ENCODE measurements at regions not wholly inside any gene's neighbourhood (a gene's known extent, or its start where the extent isn't known, plus 50 kb on each side); places are given as distances from the start of the nearest gene placed in this dataset.

DNA sequence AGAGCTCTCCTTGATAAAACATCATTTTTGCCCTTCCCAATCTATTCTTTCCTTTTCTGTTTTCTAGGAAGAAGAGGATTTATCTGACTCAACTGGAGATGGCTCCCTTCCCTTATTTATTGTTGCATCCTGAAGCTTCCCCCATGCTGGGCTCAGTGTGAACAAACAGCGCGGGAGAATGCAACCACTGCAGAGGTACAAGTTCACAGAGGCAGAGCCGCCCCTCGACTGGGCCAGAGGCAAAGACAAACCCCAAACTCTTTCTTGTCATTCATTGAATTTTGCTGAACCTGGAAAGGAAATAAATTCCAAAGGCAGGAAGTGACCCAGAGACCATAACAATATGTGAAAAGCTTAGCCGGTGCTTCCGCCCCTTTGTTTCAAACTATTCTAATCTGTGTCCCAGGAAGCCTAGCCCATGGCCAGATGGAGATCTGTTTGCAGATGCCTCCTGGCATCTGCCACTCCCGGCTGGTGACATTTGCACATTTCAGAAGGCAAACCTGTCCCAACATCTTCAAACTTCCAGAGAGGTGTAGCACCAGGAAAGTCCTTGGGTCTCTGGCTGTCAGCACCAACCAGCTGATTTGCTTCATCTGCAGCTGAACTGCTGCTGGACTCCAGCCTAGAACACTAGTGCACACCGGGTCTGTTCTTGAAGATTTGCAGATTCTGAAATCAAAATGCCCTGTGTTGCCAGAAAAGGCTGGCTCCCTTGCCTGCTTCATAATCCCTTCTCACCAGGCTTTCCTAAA, 79.4 kb upstream of the MAP4K3 start:
- Histone ChIP-seq H3K23me2 (ENCODE audit: low read depth, low read length) (no peaks in the 10 kb centered on the region), H2AFZ (ENCODE audit: low read length) (no peak overlapping the region), H3K79me1 (ENCODE audit: low read depth, low read length) (no peaks in the 10 kb centered on the region), H4K8ac (ENCODE audit: extremely low read depth, insufficient read depth, low read length) (no peak overlapping the region), H4K91ac (replicated peaks; ENCODE audit: insufficient read length, low read length) (peak overlapping the region; percentile 62), H4K20me1 (replicated peaks in 1 of 2; ENCODE audit: control insufficient read depth in 1 of 2, insufficient read depth in 2 of 2, low read length in 2 of 2) (no peaks in the 10 kb centered on the region), H3K4me1 (replicated peaks in 1 of 4; ENCODE audit: control insufficient read depth in 3 of 4, insufficient read depth in 4 of 4, low read length in 3 of 4) (peaks cover 5 to 29% (median 15%) of the 10 kb centered on the region in 4 experiments), H2AK5ac (ENCODE audit: low read depth, low read length) (0 out of 2 replicates have a peak overlapping the region, but pooled peaks have one; percentile 8), H3K27me3 (replicated peaks in 1 of 4; ENCODE audit: control insufficient read depth in 3 of 4, extremely low read depth in 1 of 4, insufficient read depth in 3 of 4, low read length in 3 of 4) (no peaks in the 10 kb centered on the region), H3K36me3 (ENCODE audit: control insufficient read depth in 2 of 4, insufficient read depth in 4 of 4, low read length in 3 of 4) (no peaks in the 10 kb centered on the region; a peak in 2 of 8 replicates), H2BK15ac (ENCODE audit: low read length) (no peak overlapping the region), H3K9me3 (ENCODE audit: insufficient read depth in 2 of 2, low read depth in 1 of 2, low read length in 1 of 2) (peaks cover 8% of the 10 kb centered on the region in 2 experiments), H4K5ac (ENCODE audit: insufficient read length, low read depth, low read length) (no peak overlapping the region), H3K79me2 (ENCODE audit: control insufficient read depth in 1 of 2, insufficient read depth in 2 of 2, low read length in 2 of 2) (no peaks in the 10 kb centered on the region), H2BK12ac (ENCODE audit: low read depth, low read length) (no peak overlapping the region), H3K4me3 (ENCODE audit: extremely low read depth in 1 of 4, insufficient read depth in 2 of 4, low read depth in 3 of 4, low read length in 4 of 4) (no peak overlapping the region), H2BK5ac (ENCODE audit: low read depth, low read length) (peak overlapping the region; percentile 92; the same call in 1 of the 2 replicates), H2BK20ac (ENCODE audit: low read length) (peak overlapping the region; percentile 63; the same call in 1 of the 2 replicates), H3K56ac (replicated peaks; ENCODE audit: insufficient read length, low read depth, low read length) (no peak overlapping the region), H3K9ac (replicated peaks in 1 of 4; ENCODE audit: extremely low read depth in 1 of 4, low read depth in 3 of 4, low read length in 3 of 4) (no peak overlapping the region), H3K27ac (ENCODE audit: low read depth, low read length) (no peak overlapping the region; the same call in 1 of the 2 replicates), H2BK120ac (replicated peaks; ENCODE audit: low read depth, low read length) (peak overlapping the region; percentile 45), H3K4me2 (ENCODE audit: insufficient read depth in 1 of 2, low read depth in 2 of 2, low read length in 2 of 2) (peak overlapping the region; percentile 25 to 44; a peak in 2 of 4 replicates), H3K14ac (ENCODE audit: insufficient read length) (no peak overlapping the region), H3K4ac (replicated peaks; ENCODE audit: insufficient read length, low read depth, low read length) (no peak overlapping the region), H3K23ac (ENCODE audit: insufficient read length) (no peak overlapping the region), H3K18ac (ENCODE audit: extremely low read depth, low read length) (peak overlapping the region; percentile 88)
- WGBS, 2 experiments (ENCODE audit: extremely low coverage in 1 of 2, insufficient coverage in 1 of 2, insufficient read length in 1 of 2, insufficient replicate concordance in 2 of 2, low coverage in 1 of 2, low lambda C conversion rate in 2 of 2, missing lambda C conversion rate in 1 of 2): 33% methylated on average over 8 of the region's 8 CpGs; no CpG with 5 or more reads in 1 of the 2 experiments
- FAIRE-seq (no peak), DNase-seq (ENCODE audit: low read depth in 1 of 2, low spot score in 2 of 2) (peak; percentile 27 to 61)
- ChIA-PET POLR2A (ENCODE audit: partially characterized antibody) (interaction anchor here (1.2 kb wide), 2 partner anchors 19 to 21 kb away, joined by 3 to 5 read pairs; no protein-coding TSS in a partner anchor), CTCF (ENCODE audit: partially characterized antibody) (interaction anchor here (0.6 to 5.3 kb wide), 15 partner anchors 8 to 546 kb away, joined by 3 to 30 read pairs (median 4); no protein-coding TSS in a partner anchor)
- TF ChIP-seq, protein P1, sequence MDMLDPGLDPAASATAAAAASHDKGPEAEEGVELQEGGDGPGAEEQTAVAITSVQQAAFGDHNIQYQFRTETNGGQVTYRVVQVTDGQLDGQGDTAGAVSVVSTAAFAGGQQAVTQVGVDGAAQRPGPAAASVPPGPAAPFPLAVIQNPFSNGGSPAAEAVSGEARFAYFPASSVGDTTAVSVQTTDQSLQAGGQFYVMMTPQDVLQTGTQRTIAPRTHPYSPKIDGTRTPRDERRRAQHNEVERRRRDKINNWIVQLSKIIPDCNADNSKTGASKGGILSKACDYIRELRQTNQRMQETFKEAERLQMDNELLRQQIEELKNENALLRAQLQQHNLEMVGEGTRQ (IDR thresholded peaks at IDR 0.05; ENCODE audit: low read length): no peak
- TF ChIP-seq, protein P2, sequence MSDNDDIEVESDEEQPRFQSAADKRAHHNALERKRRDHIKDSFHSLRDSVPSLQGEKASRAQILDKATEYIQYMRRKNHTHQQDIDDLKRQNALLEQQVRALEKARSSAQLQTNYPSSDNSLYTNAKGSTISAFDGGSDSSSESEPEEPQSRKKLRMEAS (IDR thresholded peaks at IDR 0.05): 0 out of 2 replicates have a peak, but pooled peaks have one; percentile 13
- peak; percentile 71 to 75 for TF ChIP-seq RAD21 (IDR thresholded peaks at IDR 0.05 in 1 of 2, conservative IDR thresholded peaks at IDR 0.05 in 1 of 2; ENCODE audit: low read depth in 2 of 2, low read length in 2 of 2)
- TF ChIP-seq, protein P3, sequence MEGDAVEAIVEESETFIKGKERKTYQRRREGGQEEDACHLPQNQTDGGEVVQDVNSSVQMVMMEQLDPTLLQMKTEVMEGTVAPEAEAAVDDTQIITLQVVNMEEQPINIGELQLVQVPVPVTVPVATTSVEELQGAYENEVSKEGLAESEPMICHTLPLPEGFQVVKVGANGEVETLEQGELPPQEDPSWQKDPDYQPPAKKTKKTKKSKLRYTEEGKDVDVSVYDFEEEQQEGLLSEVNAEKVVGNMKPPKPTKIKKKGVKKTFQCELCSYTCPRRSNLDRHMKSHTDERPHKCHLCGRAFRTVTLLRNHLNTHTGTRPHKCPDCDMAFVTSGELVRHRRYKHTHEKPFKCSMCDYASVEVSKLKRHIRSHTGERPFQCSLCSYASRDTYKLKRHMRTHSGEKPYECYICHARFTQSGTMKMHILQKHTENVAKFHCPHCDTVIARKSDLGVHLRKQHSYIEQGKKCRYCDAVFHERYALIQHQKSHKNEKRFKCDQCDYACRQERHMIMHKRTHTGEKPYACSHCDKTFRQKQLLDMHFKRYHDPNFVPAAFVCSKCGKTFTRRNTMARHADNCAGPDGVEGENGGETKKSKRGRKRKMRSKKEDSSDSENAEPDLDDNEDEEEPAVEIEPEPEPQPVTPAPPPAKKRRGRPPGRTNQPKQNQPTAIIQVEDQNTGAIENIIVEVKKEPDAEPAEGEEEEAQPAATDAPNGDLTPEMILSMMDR (IDR thresholded peaks at IDR 0.05; ENCODE audit: control extremely low read depth in 1 of 3, insufficient read depth in 1 of 3, low read depth in 1 of 3, low read length in 3 of 3): peak in 2 of 3 experiments; percentile 22 to 29; a peak in 2 of 4 replicates
- 0 out of 2 replicates have a peak, but pooled peaks have one; percentile 2 for TF ChIP-seq TCF12 (IDR thresholded peaks at IDR 0.05; ENCODE audit: low read depth, low read length)

Measured in H1 (cell line).